H1 (cell line): ENCODE measurements at regions not wholly inside any gene's neighbourhood (a gene's known extent, or its start where the extent isn't known, plus 50 kb on each side); places are given as distances from the start of the nearest gene placed in this dataset.

Experiments
- CTCF ChIA-PET: fragments of 300-600 bp; sonication (Branson Sonifier 250); formaldehyde crosslinking; loops from one replicate; lab custom pipeline; 2021; ENCODE audit not compliant: partially characterized antibody; lab: Charles Lee
- POLR2A ChIA-PET: fragments of 300-600 bp; sonication (Branson Sonifier 250); formaldehyde crosslinking; loops from one replicate; lab custom pipeline; 2021; ENCODE audit warnings: inconsistent platforms; ENCODE audit not compliant: partially characterized antibody; lab: Charles Lee
- DNase-seq, 2 experiments: peaks; one replicate each; pipeline versions ENCODE4 v3.0.0 to v3.0.0-alpha.2; 2010 to 2022; ENCODE audit warnings: low spot score in 2 of 2, low read depth in 1 of 2, mixed read lengths in 1 of 2
- FAIRE-seq: peaks from 2 replicates; lab custom pipeline; 2011; peaks lifted over from hg19 to GRCh38; lab: Jason Lieb, UNC
- H2AFZ ChIP-seq: 2 replicates; pipeline ENCODE4 v1.8.1; 2012; ENCODE audit warnings: low read length, inconsistent platforms
- H2AK5ac ChIP-seq: 2 replicates; pipeline ENCODE4 v1.6.1; 2013; ENCODE audit warnings: low read depth, low read length
- H2BK120ac ChIP-seq: replicated peaks from 2 replicates; pipeline ENCODE3; 2013; ENCODE audit warnings: low read depth, low read length, inconsistent platforms
- H2BK12ac ChIP-seq: 2 replicates; pipeline ENCODE4 v1.6.1; 2013; ENCODE audit warnings: low read depth, low read length
- H2BK15ac ChIP-seq: 2 replicates; pipeline ENCODE4 v1.6.1; 2013; ENCODE audit warnings: low read length
- H2BK20ac ChIP-seq: 2 replicates; pipeline ENCODE4 v1.6.1; 2013; ENCODE audit warnings: low read length
- H2BK5ac ChIP-seq: 2 replicates; pipeline ENCODE4 v1.6.1; 2013; ENCODE audit warnings: low read depth, low read length
- H3K14ac ChIP-seq: 2 replicates; pipeline ENCODE4 v1.6.1; 2013; ENCODE audit warnings: inconsistent platforms; ENCODE audit not compliant: insufficient read length
- H3K18ac ChIP-seq: 2 replicates; pipeline ENCODE4 v1.6.1; 2013; ENCODE audit warnings: low read length; ENCODE audit errors: extremely low read depth
- H3K23ac ChIP-seq: 2 replicates; pipeline ENCODE4 v1.6.1; 2013; ENCODE audit warnings: inconsistent platforms; ENCODE audit not compliant: insufficient read length
- H3K23me2 ChIP-seq: 2 replicates; pipeline ENCODE4 v1.6.1; 2013; ENCODE audit warnings: low read depth, low read length
- H3K27ac ChIP-seq: 2 replicates; pipeline ENCODE4 v1.6.1; 2011; ENCODE audit warnings: low read depth, low read length, inconsistent platforms
- H3K27me3 ChIP-seq, 4 experiments: replicated peaks in 1 of 4; 1 replicate in 1 of 4; 2 replicates in 3 of 4; pipeline versions ENCODE4 v1.6.1 to v1.8.1; 2011 to 2013; ENCODE audit warnings: low read length in 3 of 4, mild to moderate bottlenecking in 3 of 4, inconsistent platforms in 2 of 4, mixed read lengths in 2 of 4, moderate library complexity in 1 of 4; ENCODE audit not compliant: control insufficient read depth in 3 of 4, insufficient read depth in 3 of 4; ENCODE audit errors: extremely low read depth in 1 of 4
- H3K36me3 ChIP-seq, 4 experiments: 2 replicates each; pipeline versions ENCODE4 v1.6.1 to v1.8.1; 2011 to 2013; ENCODE audit warnings: mild to moderate bottlenecking in 4 of 4, low read length in 3 of 4, moderate library complexity in 2 of 4, control low read depth in 1 of 4, inconsistent platforms in 1 of 4; ENCODE audit not compliant: insufficient read depth in 4 of 4, control insufficient read depth in 2 of 4
- H3K4ac ChIP-seq: replicated peaks from 2 replicates; pipeline ENCODE3; 2013; ENCODE audit warnings: low read length, low read depth, mixed read lengths, inconsistent platforms; ENCODE audit not compliant: insufficient read length
- H3K4me1 ChIP-seq, 4 experiments: replicated peaks in 1 of 4; 1 replicate in 1 of 4; 2 replicates in 3 of 4; pipeline versions ENCODE4 v1.6.1 to v1.8.1; 2011 to 2013; ENCODE audit warnings: low read length in 3 of 4, inconsistent platforms in 2 of 4, mixed read lengths in 1 of 4; ENCODE audit not compliant: insufficient read depth in 4 of 4, control insufficient read depth in 3 of 4
- H3K4me2 ChIP-seq, 2 experiments: 2 replicates each; pipeline versions ENCODE4 v1.6.1 to v1.8.1; 2011 to 2013; ENCODE audit warnings: low read depth in 2 of 2, low read length in 2 of 2, control low read depth in 1 of 2, inconsistent platforms in 1 of 2, mild to moderate bottlenecking in 1 of 2; ENCODE audit not compliant: insufficient read depth in 1 of 2
- H3K4me3 ChIP-seq, 4 experiments: fragments of 200-600, 300-600 bp in 1 of 4; sonication (generic), shearing (Covaris generic), sonication (Bioruptor Twin) in 1 of 4; 2 replicates each; pipeline versions ENCODE4 v1.5.1 to v1.8.1; 2011 to 2016; ENCODE audit warnings: low read length in 4 of 4, low read depth in 3 of 4, control low read depth in 2 of 4, inconsistent platforms in 2 of 4, mild to moderate bottlenecking in 2 of 4, mixed read lengths in 1 of 4, moderate library complexity in 1 of 4; ENCODE audit not compliant: insufficient read depth in 2 of 4; ENCODE audit errors: extremely low read depth in 1 of 4
- H3K56ac ChIP-seq: replicated peaks from 2 replicates; pipeline ENCODE3; 2013; ENCODE audit warnings: low read depth, mild to moderate bottlenecking, mixed read lengths, low read length, inconsistent platforms; ENCODE audit not compliant: insufficient read length
- H3K79me1 ChIP-seq: 2 replicates; pipeline ENCODE4 v1.6.1; 2013; ENCODE audit warnings: low read depth, low read length, control low read depth
- H3K79me2 ChIP-seq, 2 experiments: 2 replicates each; pipeline versions ENCODE4 v1.6.1 to v1.8.1; 2012 to 2013; ENCODE audit warnings: low read length in 2 of 2, mild to moderate bottlenecking in 2 of 2, inconsistent platforms in 1 of 2; ENCODE audit not compliant: insufficient read depth in 2 of 2, control insufficient read depth in 1 of 2
- H3K9ac ChIP-seq, 4 experiments: replicated peaks in 1 of 4; 1 replicate in 1 of 4; 2 replicates in 3 of 4; pipeline versions ENCODE4 v1.6.1 to v1.8.1; 2011 to 2013; ENCODE audit warnings: low read depth in 3 of 4, low read length in 3 of 4, control low read depth in 2 of 4, mild to moderate bottlenecking in 2 of 4, moderate library complexity in 2 of 4, inconsistent platforms in 1 of 4; ENCODE audit errors: extremely low read depth in 1 of 4
- H3K9me3 ChIP-seq, 2 experiments: 2 replicates each; pipeline versions ENCODE4 v1.6.1 to v1.8.1; 2012 to 2013; ENCODE audit warnings: mild to moderate bottlenecking in 2 of 2, moderate library complexity in 2 of 2, control low read depth in 1 of 2, inconsistent platforms in 1 of 2, low read depth in 1 of 2, low read length in 1 of 2, mixed read lengths in 1 of 2; ENCODE audit not compliant: insufficient read depth in 2 of 2
- H4K20me1 ChIP-seq, 2 experiments: replicated peaks in 1 of 2; 2 replicates each; pipeline versions ENCODE3 to v1.8.1; 2011 to 2013; ENCODE audit warnings: inconsistent platforms in 2 of 2, low read length in 2 of 2, mild to moderate bottlenecking in 1 of 2; ENCODE audit not compliant: insufficient read depth in 2 of 2, control insufficient read depth in 1 of 2
- H4K5ac ChIP-seq: 2 replicates; pipeline ENCODE4 v1.6.1; 2013; ENCODE audit warnings: low read length, low read depth, mixed read lengths, inconsistent platforms; ENCODE audit not compliant: insufficient read length
- H4K8ac ChIP-seq: 2 replicates; pipeline ENCODE4 v1.8.0; 2013; ENCODE audit warnings: mild to moderate bottlenecking, moderate library complexity, low read length, inconsistent platforms; ENCODE audit not compliant: insufficient read depth; ENCODE audit errors: extremely low read depth
- H4K91ac ChIP-seq: replicated peaks from 2 replicates; pipeline ENCODE3; 2013; ENCODE audit warnings: low read length, mixed read lengths, inconsistent platforms; ENCODE audit not compliant: insufficient read length
- ATF2 ChIP-seq: IDR thresholded peaks from 2 replicates; pipeline ENCODE4 v1.6.1; 2012; ENCODE audit warnings: low read length, inconsistent platforms
- BRCA1 ChIP-seq: IDR thresholded peaks from 2 replicates; pipeline ENCODE4 v1.6.1; 2012; ENCODE audit warnings: low read depth, low read length, improper control_type of control experiment
- GABPA ChIP-seq: IDR thresholded peaks from 2 replicates; pipeline ENCODE4 v1.6.1; 2011; ENCODE audit warnings: mild to moderate bottlenecking, low read length, moderate library complexity, borderline replicate concordance; ENCODE audit not compliant: insufficient read depth
- HDAC6 ChIP-seq: IDR thresholded peaks from one replicate; pipeline ENCODE4 v1.7.1; 2012; ENCODE audit warnings: low read depth, mild to moderate bottlenecking, inconsistent platforms, low read length, moderate library complexity
- JUN ChIP-seq: IDR thresholded peaks from 2 replicates; pipeline ENCODE4 v1.6.1; 2011; ENCODE audit warnings: low read depth, mild to moderate bottlenecking, improper control_type of control experiment, low read length
- NRF1 ChIP-seq: IDR thresholded peaks from 2 replicates; pipeline ENCODE4 v1.6.1; 2011; ENCODE audit warnings: mild to moderate bottlenecking, low read depth, low read length, improper control_type of control experiment
- PHF8 ChIP-seq: fragments of 200-600 bp; sonication (generic); conservative IDR thresholded peaks from 2 replicates; pipeline ENCODE4 v1.7.1; 2012; ENCODE audit warnings: low read depth, mild to moderate bottlenecking, inconsistent platforms, low read length, moderate library complexity
- POU5F1 ChIP-seq: IDR thresholded peaks from 2 replicates; pipeline ENCODE4 v1.6.1; 2011; ENCODE audit warnings: low read depth, mild to moderate bottlenecking, low read length, moderate library complexity
- RAD21 ChIP-seq, 2 experiments: IDR thresholded peaks in 1 of 2; conservative IDR thresholded peaks in 1 of 2; 2 replicates each; pipeline ENCODE4 v1.6.1; 2011; ENCODE audit warnings: low read depth in 2 of 2, low read length in 2 of 2, improper control_type of control experiment in 1 of 2, inconsistent platforms in 1 of 2, mild to moderate bottlenecking in 1 of 2, moderate library complexity in 1 of 2
- SAP30 ChIP-seq: fragments of 300-600 bp; sonication (generic); IDR thresholded peaks from 2 replicates; pipeline ENCODE4 v1.7.1; 2012; ENCODE audit warnings: low read length, moderate library complexity, mild to moderate bottlenecking, inconsistent platforms; ENCODE audit not compliant: insufficient read depth, insufficient replicate concordance
- SIN3A ChIP-seq, 2 experiments: IDR thresholded peaks in 1 of 2; conservative IDR thresholded peaks in 1 of 2; 2 replicates each; pipeline ENCODE4 v1.6.1; 2011 to 2012; ENCODE audit warnings: low read length in 2 of 2, improper control_type of control experiment in 1 of 2, low read depth in 1 of 2, mild to moderate bottlenecking in 1 of 2
- SUZ12 ChIP-seq: fragments of 200-600 bp; sonication (generic); IDR thresholded peaks from 2 replicates; pipeline ENCODE4 v1.6.1; 2012; ENCODE audit warnings: mild to moderate bottlenecking, inconsistent platforms, low read length, moderate library complexity, mixed read lengths
- WGBS, 2 experiments: shearing (Covaris generic) in 1 of 2; methylation state at CpG; one replicate each; pipeline versions ENCODE4 v1.1.6 to v1.1.7; 2013 to 2015; ENCODE audit warnings: low lambda C conversion rate in 2 of 2, mixed read lengths in 2 of 2, inconsistent platforms in 1 of 2, low coverage in 1 of 2, missing lambda C conversion rate in 1 of 2; ENCODE audit not compliant: insufficient replicate concordance in 2 of 2, insufficient coverage in 1 of 2, insufficient read length in 1 of 2; ENCODE audit errors: extremely low coverage in 1 of 2, missing lambda C conversion rate in 1 of 2; 5-methylcytosine and 5-hydroxymethylcytosine counted together

GRCh38 chr6:141956868-141957267 lies 175.9 kb upstream of the GJE1 start:
- WGBS, 2 experiments = 84% methylated on average over 1 of the region's 1 CpG; no CpG with 5 or more reads in 1 of the 2 experiments
- no peak overlapping the region for H4K91ac ChIP-seq
- no peak overlapping the region for H2BK12ac ChIP-seq
- no peak overlapping the region for H3K9ac ChIP-seq
- no peak overlapping the region for H2BK15ac ChIP-seq
- H3K79me1 ChIP-seq = no peaks in the 10 kb centered on the region
- no peak overlapping the region for H2AFZ ChIP-seq
- H4K5ac ChIP-seq = no peak overlapping the region
- H3K9me3 ChIP-seq = peaks cover 12 to 18% of the 10 kb centered on the region in 2 experiments; a peak in 3 of 4 replicates
- DNase-seq (no peak), FAIRE-seq (no peak)
- no peaks in the 10 kb centered on the region for H3K27me3 ChIP-seq
- no peaks in the 10 kb centered on the region for H4K20me1 ChIP-seq
- ChIA-PET POLR2A (no interaction called here), CTCF (no interaction called here)
- peaks cover 0 to 9% (median 6%) of the 10 kb centered on the region in 4 experiments; a peak in 2 of 7 replicates for H3K4me1 ChIP-seq
- no peak overlapping the region for H3K18ac ChIP-seq
- no peak overlapping the region for H2AK5ac ChIP-seq
- no peak overlapping the region for H3K14ac ChIP-seq
- H2BK20ac ChIP-seq = no peak overlapping the region
- no peak overlapping the region for H2BK120ac ChIP-seq
- no peak overlapping the region for H2BK5ac ChIP-seq
- H3K4me2 ChIP-seq = no peak overlapping the region
- peaks cover 0 to 9% (median 0%) of the 10 kb centered on the region in 4 experiments; a peak in 2 of 8 replicates for H3K36me3 ChIP-seq
- no peak overlapping the region for H3K4ac ChIP-seq
- no peak overlapping the region for H3K56ac ChIP-seq
- H3K23me2 ChIP-seq = no peaks in the 10 kb centered on the region
- H3K23ac ChIP-seq = no peak overlapping the region
- H4K8ac ChIP-seq = no peak overlapping the region
- no peaks in the 10 kb centered on the region for H3K79me2 ChIP-seq
- H3K4me3 ChIP-seq = no peak overlapping the region
- H3K27ac ChIP-seq = no peak overlapping the region
- TF ChIP-seq SIN3A (conservative IDR thresholded peaks at IDR 0.05 in 1 of 2, IDR thresholded peaks at IDR 0.05 in 1 of 2; ENCODE audit: low read depth in 1 of 2, low read length in 2 of 2) (no peak), PHF8 (no peak), POU5F1 (no peak), BRCA1 (no peak), HDAC6 (no peak), NRF1 (no peak), JUN (no peak), RAD21 (IDR thresholded peaks at IDR 0.05 in 1 of 2, conservative IDR thresholded peaks at IDR 0.05 in 1 of 2; ENCODE audit: low read depth in 2 of 2, low read length in 2 of 2) (no peak), SUZ12 (no peak), SAP30 (no peak), ATF2 (no peak), GABPA (no peak)
